Skin epidermis (tissue), 12 donors: ENCODE measurements at regions not wholly inside any gene's neighbourhood (a gene's known extent, or its start where the extent isn't known, plus 50 kb on each side); places are given as distances from the start of the nearest gene placed in this dataset.
"Not testable (repeated sequence)": the region's sequence is repeated elsewhere in the genome, so short reads cannot be mapped to it uniquely, and the experiment has no call there.

Source experiments
- H3K27ac ChIP-seq, 21 experiments: fragments of 200-600 bp; sonication (generic) in 11 of 21; one replicate each; pipeline ENCODE4 v1.5.0; 2020; ENCODE audit warnings: mild to moderate bottlenecking in 3 of 21, inconsistent platforms in 2 of 21, moderate library complexity in 2 of 21
- H3K4me3 ChIP-seq, 7 experiments: fragments of 200-600 bp; sonication (generic) in 2 of 7; one replicate each; pipeline ENCODE4 v1.5.0; 2020; ENCODE audit warnings: inconsistent platforms in 2 of 7, mild to moderate bottlenecking in 2 of 7, moderate library complexity in 1 of 7

GRCh38 chr2:239813261-239814115, 211.7 kb downstream of the NDUFA10 start:
- Histone ChIP-seq H3K27ac (peak overlapping the region in 9 of 21 experiments; percentile 36 to 91 (median 69)), H3K4me3 (no peak overlapping the region)

- H3K27ac ChIP-seq, result peak overlapping the region in 1 of 21 experiments; percentile 6
- H3K4me3 ChIP-seq, result no peak overlapping the region
These were observed 213.2 kb downstream of the NDUFA10 start for GRCh38 chr2:239811806-239812560.

- H3K4me3 ChIP-seq, result no peak overlapping the region
- H3K27ac ChIP-seq, result peak overlapping the region in 2 of 21 experiments; percentile 45 to 54
These were observed 213.9 kb downstream of the NDUFA10 start for GRCh38 chr2:239811111-239811781.

GRCh38 chr2:239809391-239809790, 215.8 kb downstream of the NDUFA10 start:
- Histone ChIP-seq H3K27ac (peak overlapping the region in 1 of 21 experiments; percentile 29), H3K4me3 (no peak overlapping the region)

GRCh38 chr2:239807568-239807967, 217.6 kb downstream of the NDUFA10 start:
- Histone ChIP-seq H3K4me3 (no peak overlapping the region), H3K27ac (no peak overlapping the region)

- no peak overlapping the region for H3K27ac ChIP-seq
These were observed 218.2 kb downstream of the NDUFA10 start for GRCh38 chr2:239806758-239807434.

GRCh38 chr2:239806276-239806675, 218.9 kb downstream of the NDUFA10 start:
- no peak overlapping the region for H3K4me3 ChIP-seq
- H3K27ac ChIP-seq, result no peak overlapping the region

More at GRCh38 chr2:239806758-239807434, 218.2 kb downstream of the NDUFA10 start:
- no peak overlapping the region for H3K4me3 ChIP-seq

GRCh38 chr2:239805414-239805813, 219.7 kb downstream of the NDUFA10 start:
- H3K27ac ChIP-seq, result no peak overlapping the region
- no peak overlapping the region for H3K4me3 ChIP-seq

- Histone ChIP-seq H3K27ac (no peak overlapping the region), H3K4me3 (no peak overlapping the region)
These were observed 220.2 kb downstream of the NDUFA10 start for GRCh38 chr2:239805043-239805329.

- H3K4me3 ChIP-seq, result no peak overlapping the region
- H3K27ac ChIP-seq, result no peak overlapping the region
These were observed 220.7 kb downstream of the NDUFA10 start for GRCh38 chr2:239804161-239805042.

GRCh38 chr2:239803766-239804115, 221.4 kb downstream of the NDUFA10 start:
- Histone ChIP-seq H3K27ac (no peak overlapping the region), H3K4me3 (no peak overlapping the region)

- Histone ChIP-seq H3K27ac (no peak overlapping the region), H3K4me3 (no peak overlapping the region)
These were observed 221.9 kb downstream of the NDUFA10 start for GRCh38 chr2:239803102-239803765.

- Histone ChIP-seq H3K4me3 (no peak overlapping the region), H3K27ac (no peak overlapping the region)
These were observed 222.9 kb downstream of the NDUFA10 start for GRCh38 chr2:239802185-239802649.

- Histone ChIP-seq H3K4me3 (no peak overlapping the region), H3K27ac (no peak overlapping the region)
These were observed 223.5 kb downstream of the NDUFA10 start for GRCh38 chr2:239801404-239802184.

- Histone ChIP-seq H3K27ac (no peak overlapping the region), H3K4me3 (no peak overlapping the region)
These were observed 224.3 kb downstream of the NDUFA10 start for GRCh38 chr2:239800785-239801386.

- no peak overlapping the region for H3K27ac ChIP-seq
- no peak overlapping the region for H3K4me3 ChIP-seq
These were observed 227.8 kb downstream of the NDUFA10 start for GRCh38 chr2:239797316-239797715.

GRCh38 chr2:239795761-239796160, 229.4 kb downstream of the NDUFA10 start:
- not testable (repeated sequence) for H3K27ac ChIP-seq, H3K4me3 ChIP-seq
